SK-N-SH treated with all-trans-retinoic acid at 6 μM for 48 hours (cell line): ENCODE measurements at regions not wholly inside any gene's neighbourhood (a gene's known extent, or its start where the extent isn't known, plus 50 kb on each side); places are given as distances from the start of the nearest gene placed in this dataset.

ENCODE experiments used
- ARNTL ChIP-seq: fragments of 450-650 bp; formaldehyde crosslinking; IDR thresholded peaks from 2 replicates; pipeline ENCODE4 v1.5.0; 2020; ENCODE audit warnings: low read depth, mild to moderate bottlenecking, moderate library complexity, borderline replicate concordance
- ESRRG ChIP-seq: fragments of 250-450 bp; sonication (Bioruptor Pico); IDR thresholded peaks from 2 replicates; pipeline ENCODE4 v1.6.1; 2021; ENCODE audit warnings: mild to moderate bottlenecking
- OSR1 ChIP-seq: fragments of 250-450 bp; sonication (Bioruptor Pico); IDR thresholded peaks from 2 replicates; pipeline ENCODE4 v1.8.0; 2022; ENCODE audit warnings: moderate library complexity, mild to moderate bottlenecking, inconsistent platforms
- PPARA ChIP-seq: fragments of 250-450 bp; sonication (Bioruptor Pico); IDR thresholded peaks from 2 replicates; pipeline ENCODE4 v1.5.0; 2020; ENCODE audit warnings: mild to moderate bottlenecking, borderline replicate concordance
- RARB ChIP-seq: fragments of 250-450 bp; sonication (Bioruptor Pico); IDR thresholded peaks from 2 replicates; pipeline ENCODE4 v1.8.0; 2021; ENCODE audit warnings: mild to moderate bottlenecking, moderate library complexity
- SNAI2 ChIP-seq: fragments of 250-450 bp; sonication (Bioruptor Pico); IDR thresholded peaks from 2 replicates; pipeline ENCODE4 v1.5.0; 2020; ENCODE audit warnings: mild to moderate bottlenecking, moderate library complexity
- TCF4 ChIP-seq: fragments of 250-450 bp; sonication (Bioruptor Pico); IDR thresholded peaks from 2 replicates; pipeline ENCODE4 v1.8.0; 2021; ENCODE audit warnings: mild to moderate bottlenecking, moderate library complexity, borderline replicate concordance
- ZFP3 ChIP-seq: fragments of 250-450 bp; sonication (Bioruptor Pico); IDR thresholded peaks from 2 replicates; pipeline ENCODE4 v1.5.0; 2020; ENCODE audit warnings: mild to moderate bottlenecking, moderate library complexity
- ZFP30 ChIP-seq: fragments of 450-650 bp; formaldehyde crosslinking; IDR thresholded peaks from 2 replicates; pipeline ENCODE4 v1.5.0; 2022; ENCODE audit warnings: mild to moderate bottlenecking, moderate library complexity
- ZNF70 ChIP-seq: fragments of 450-650 bp; formaldehyde crosslinking; IDR thresholded peaks from 2 replicates; pipeline ENCODE4 v1.5.0; 2020; ENCODE audit warnings: mild to moderate bottlenecking, moderate library complexity
- ZNF8 ChIP-seq: fragments of 450-650 bp; formaldehyde crosslinking; IDR thresholded peaks from 2 replicates; pipeline ENCODE4 v1.5.0; 2020; ENCODE audit warnings: mild to moderate bottlenecking, moderate library complexity
- TF ChIP-seq, protein P1 (sequence below): fragments of 250-450 bp; sonication (Bioruptor Pico); IDR thresholded peaks from 2 replicates; pipeline ENCODE4 v1.5.1; 2021; ENCODE audit warnings: mild to moderate bottlenecking, moderate library complexity
- TF ChIP-seq, protein P2 (sequence below): fragments of 250-450 bp; sonication (Bioruptor Pico); IDR thresholded peaks from 2 replicates; pipeline ENCODE4 v1.8.0; 2021; ENCODE audit warnings: low read depth, mild to moderate bottlenecking, moderate library complexity, borderline replicate concordance

DNA sequence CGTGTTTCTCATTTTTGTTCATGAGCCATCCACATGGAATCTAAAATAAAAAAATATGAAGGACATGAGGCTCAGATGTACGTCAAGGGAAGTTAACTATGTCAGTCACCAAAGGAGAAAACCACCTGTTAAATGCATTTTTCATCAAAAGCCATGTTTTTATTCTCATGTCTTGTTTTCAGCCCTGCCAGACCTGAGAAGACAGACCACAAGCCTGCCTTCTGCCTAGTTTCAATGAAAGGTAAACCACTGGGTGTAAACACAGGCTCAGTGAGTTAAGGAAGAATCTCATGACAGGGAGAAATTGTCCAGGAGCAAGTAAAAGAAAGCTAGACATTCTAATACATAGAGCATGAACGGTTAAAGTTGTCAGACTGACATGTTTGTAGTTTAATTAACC, 52.3 kb upstream of the TNIP3 start:
- TF ChIP-seq ZFP3 (CRISPR knock-in tag) = no peak
- no peak for TF ChIP-seq RARB (CRISPR knock-in tag)
- TF ChIP-seq ARNTL (CRISPR knock-in tag) = no peak
- TF ChIP-seq PPARA (CRISPR knock-in tag) = no peak
- TF ChIP-seq ZFP30 (CRISPR knock-in tag) = no peak
- no peak for TF ChIP-seq SNAI2 (CRISPR knock-in tag)
- TF ChIP-seq, protein P1, sequence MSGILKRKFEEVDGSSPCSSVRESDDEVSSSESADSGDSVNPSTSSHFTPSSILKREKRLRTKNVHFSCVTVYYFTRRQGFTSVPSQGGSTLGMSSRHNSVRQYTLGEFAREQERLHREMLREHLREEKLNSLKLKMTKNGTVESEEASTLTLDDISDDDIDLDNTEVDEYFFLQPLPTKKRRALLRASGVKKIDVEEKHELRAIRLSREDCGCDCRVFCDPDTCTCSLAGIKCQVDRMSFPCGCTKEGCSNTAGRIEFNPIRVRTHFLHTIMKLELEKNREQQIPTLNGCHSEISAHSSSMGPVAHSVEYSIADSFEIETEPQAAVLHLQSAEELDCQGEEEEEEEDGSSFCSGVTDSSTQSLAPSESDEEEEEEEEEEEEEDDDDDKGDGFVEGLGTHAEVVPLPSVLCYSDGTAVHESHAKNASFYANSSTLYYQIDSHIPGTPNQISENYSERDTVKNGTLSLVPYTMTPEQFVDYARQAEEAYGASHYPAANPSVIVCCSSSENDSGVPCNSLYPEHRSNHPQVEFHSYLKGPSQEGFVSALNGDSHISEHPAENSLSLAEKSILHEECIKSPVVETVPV = no peak
- TF ChIP-seq TCF4 = no peak
- no peak for TF ChIP-seq ESRRG
- TF ChIP-seq, protein P2, sequence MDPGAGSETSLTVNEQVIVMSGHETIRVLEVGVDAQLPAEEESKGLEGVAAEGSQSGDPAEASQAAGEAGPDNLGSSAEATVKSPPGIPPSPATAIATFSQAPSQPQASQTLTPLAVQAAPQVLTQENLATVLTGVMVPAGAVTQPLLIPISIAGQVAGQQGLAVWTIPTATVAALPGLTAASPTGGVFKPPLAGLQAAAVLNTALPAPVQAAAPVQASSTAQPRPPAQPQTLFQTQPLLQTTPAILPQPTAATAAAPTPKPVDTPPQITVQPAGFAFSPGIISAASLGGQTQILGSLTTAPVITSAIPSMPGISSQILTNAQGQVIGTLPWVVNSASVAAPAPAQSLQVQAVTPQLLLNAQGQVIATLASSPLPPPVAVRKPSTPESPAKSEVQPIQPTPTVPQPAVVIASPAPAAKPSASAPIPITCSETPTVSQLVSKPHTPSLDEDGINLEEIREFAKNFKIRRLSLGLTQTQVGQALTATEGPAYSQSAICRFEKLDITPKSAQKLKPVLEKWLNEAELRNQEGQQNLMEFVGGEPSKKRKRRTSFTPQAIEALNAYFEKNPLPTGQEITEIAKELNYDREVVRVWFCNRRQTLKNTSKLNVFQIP (CRISPR knock-in tag) = no peak
- TF ChIP-seq OSR1 = no peak
- no peak for TF ChIP-seq ZNF8 (CRISPR knock-in tag)
- TF ChIP-seq ZNF70 (CRISPR knock-in tag) = no peak
